ENCODE measurements at regions not wholly inside any gene's neighbourhood (a gene's known extent, or its start where the extent isn't known, plus 50 kb on each side); places are given as distances from the start of the nearest gene placed in this dataset.

GRCh38 chr22:48227341-48228018, 1465.0 kb downstream of the TBC1D22A start:
- no peaks in the 10 kb centered on the region for H3K9me2 ChIP-seq (replicated peaks; ENCODE audit: control insufficient read depth, low read length)
- H3K4me1 ChIP-seq (ENCODE audit: control insufficient read depth, low read length): no peaks in the 10 kb centered on the region
- no peaks in the 10 kb centered on the region for H4K20me1 ChIP-seq (ENCODE audit: control insufficient read depth, insufficient read depth, low read depth, low read length)
- no peaks in the 10 kb centered on the region for H3K27me3 ChIP-seq (ENCODE audit: control insufficient read depth, low read length)
- H3K27ac ChIP-seq (ENCODE audit: low read depth, low read length): no peak overlapping the region
- no peak overlapping the region for H3K4me3 ChIP-seq (ENCODE audit: low read length)
- TF ChIP-seq CTCF (IDR thresholded peaks at IDR 0.05; ENCODE audit: low read depth, low read length, poor library complexity, severe bottlenecking) (no peak), EZH2phosphoT487 (IDR thresholded peaks at IDR 0.05; ENCODE audit: borderline replicate concordance, low read length) (no peak)
- no peaks in the 10 kb centered on the region for H3K79me2 ChIP-seq (ENCODE audit: control insufficient read depth, low read length)
- no peak overlapping the region for H3K4me2 ChIP-seq (ENCODE audit: low read length)
- no peaks in the 10 kb centered on the region for H3K36me3 ChIP-seq (ENCODE audit: control insufficient read depth, low read length)
- 0 out of 2 replicates have a peak, but pooled peaks cover 4% of the 10 kb centered on the region for H3K9me3 ChIP-seq (ENCODE audit: control insufficient read depth, insufficient read depth, low read length)
- no peaks in the 10 kb centered on the region for H3F3A ChIP-seq (ENCODE audit: control insufficient read depth, insufficient read depth)

GRCh38 chr22:48226026-48227013, 1463.9 kb downstream of the TBC1D22A start:
- Histone ChIP-seq H3K79me2 (ENCODE audit: control insufficient read depth, low read length) (no peaks in the 10 kb centered on the region), H3K4me3 (ENCODE audit: low read length) (no peak overlapping the region), H3K27me3 (ENCODE audit: control insufficient read depth, low read length) (no peaks in the 10 kb centered on the region), H3K9me2 (replicated peaks; ENCODE audit: control insufficient read depth, low read length) (no peaks in the 10 kb centered on the region), H4K20me1 (ENCODE audit: control insufficient read depth, insufficient read depth, low read depth, low read length) (no peaks in the 10 kb centered on the region), H3K4me2 (ENCODE audit: low read length) (no peak overlapping the region), H3K4me1 (ENCODE audit: control insufficient read depth, low read length) (no peaks in the 10 kb centered on the region), H3K36me3 (ENCODE audit: control insufficient read depth, low read length) (no peaks in the 10 kb centered on the region), H3K9me3 (ENCODE audit: control insufficient read depth, insufficient read depth, low read length) (peaks cover 4% of the 10 kb centered on the region; the same call in 1 of the 2 replicates), H3F3A (ENCODE audit: control insufficient read depth, insufficient read depth) (no peaks in the 10 kb centered on the region), H3K27ac (ENCODE audit: low read depth, low read length) (no peak overlapping the region)
- TF ChIP-seq CTCF (IDR thresholded peaks at IDR 0.05; ENCODE audit: low read depth, low read length, poor library complexity, severe bottlenecking) (no peak), EZH2phosphoT487 (IDR thresholded peaks at IDR 0.05; ENCODE audit: borderline replicate concordance, low read length) (no peak)

DNA sequence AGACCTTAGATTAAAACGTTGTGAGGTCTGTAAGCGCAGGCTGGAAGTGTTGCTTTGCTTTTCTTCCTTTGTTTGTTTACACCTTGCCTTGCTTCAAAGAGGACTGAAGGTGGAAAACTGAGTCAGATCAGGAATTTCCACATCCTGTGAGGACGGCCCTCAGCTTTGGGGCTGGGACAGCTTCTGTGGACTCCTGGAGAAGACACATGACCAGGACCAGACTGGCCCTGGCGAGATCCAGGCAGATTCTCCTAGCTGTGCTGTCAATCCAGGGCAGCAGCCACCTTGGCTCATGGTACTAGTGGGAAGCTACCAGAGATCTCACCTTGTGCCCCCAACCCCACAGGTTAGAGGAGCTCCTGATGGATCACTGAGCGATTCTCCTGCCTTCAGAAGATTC, 1461.9 kb downstream of the TBC1D22A start:
- Histone ChIP-seq H3K9me2 (replicated peaks; ENCODE audit: control insufficient read depth, low read length) (no peaks in the 10 kb centered on the region), H3F3A (ENCODE audit: control insufficient read depth, insufficient read depth) (no peaks in the 10 kb centered on the region)

More for the DNA sequence above, 1461.9 kb downstream of the TBC1D22A start:
- H3K4me1 ChIP-seq (ENCODE audit: control insufficient read depth, low read length): no peaks in the 10 kb centered on the region
- no peaks in the 10 kb centered on the region for H4K20me1 ChIP-seq (ENCODE audit: control insufficient read depth, insufficient read depth, low read depth, low read length)
- H3K9me3 ChIP-seq (ENCODE audit: control insufficient read depth, insufficient read depth, low read length): peaks cover 4% of the 10 kb centered on the region; the same call in 1 of the 2 replicates
- no peaks in the 10 kb centered on the region for H3K79me2 ChIP-seq (ENCODE audit: control insufficient read depth, low read length)
- no peak overlapping the region for H3K4me3 ChIP-seq (ENCODE audit: low read length)
- H3K36me3 ChIP-seq (ENCODE audit: control insufficient read depth, low read length): no peaks in the 10 kb centered on the region
- H3K27me3 ChIP-seq (ENCODE audit: control insufficient read depth, low read length): no peaks in the 10 kb centered on the region
- no peak overlapping the region for H3K4me2 ChIP-seq (ENCODE audit: low read length)
- TF ChIP-seq EZH2phosphoT487 (IDR thresholded peaks at IDR 0.05; ENCODE audit: borderline replicate concordance, low read length): no peak
- no peak for TF ChIP-seq CTCF (IDR thresholded peaks at IDR 0.05; ENCODE audit: low read depth, low read length, poor library complexity, severe bottlenecking)
- H3K27ac ChIP-seq (ENCODE audit: low read depth, low read length): no peak overlapping the region
